Liver (tissue), 3 donors: ENCODE measurements at regions not wholly inside any gene's neighbourhood (a gene's known extent, or its start where the extent isn't known, plus 50 kb on each side); places are given as distances from the start of the nearest gene placed in this dataset.
"Not testable (repeated sequence)": the region's sequence is repeated elsewhere in the genome, so short reads cannot be mapped to it uniquely, and the experiment has no call there.

Source experiments
- CTCF ChIP-seq: fragments of 150-350 bp; IDR thresholded peaks from 2 replicates; pipeline ENCODE4 v1.5.1; 2017; ENCODE audit warnings: improper control_type of control experiment, low read depth, low read length; ENCODE audit not compliant: missing input control
- EGR1 ChIP-seq, 2 donors: IDR thresholded peaks; 2 replicates each; pipeline ENCODE4 v1.6.1; 2016 to 2018; ENCODE audit warnings: antibody characterized with exemption in 2 of 2, low read depth in 2 of 2
- JUND ChIP-seq, 2 donors: IDR thresholded peaks; 2 replicates each; pipeline ENCODE4 v1.6.1; 2016; ENCODE audit warnings: antibody characterized with exemption in 2 of 2
- MAX ChIP-seq: IDR thresholded peaks from 2 replicates; pipeline ENCODE4 v1.6.1; 2016; ENCODE audit warnings: antibody characterized with exemption
- REST ChIP-seq: IDR thresholded peaks from 2 replicates; pipeline ENCODE4 v1.6.1; 2016; ENCODE audit warnings: antibody characterized with exemption, mild to moderate bottlenecking
- SP1 ChIP-seq: IDR thresholded peaks from 2 replicates; pipeline ENCODE4 v1.6.1; 2018; ENCODE audit warnings: antibody characterized with exemption, mild to moderate bottlenecking
- TAF1 ChIP-seq: conservative IDR thresholded peaks from 2 replicates; pipeline ENCODE4 v1.6.1; 2016; ENCODE audit warnings: antibody characterized with exemption, mild to moderate bottlenecking
- ZBTB33 ChIP-seq: IDR thresholded peaks from 2 replicates; pipeline ENCODE4 v1.6.1; 2016; ENCODE audit warnings: antibody characterized with exemption
- donor health status: healthy.
- donor health status: healthy.

- TF ChIP-seq CTCF; REST; ZBTB33; JUND (IDR thresholded peaks at IDR 0.05); EGR1 (IDR thresholded peaks at IDR 0.05; ENCODE audit: low read depth in 2 of 2); MAX; TAF1; SP1: not testable (repeated sequence)
Measured at GRCh38 chr2:185275979-185276378, 462.6 kb upstream of the FSIP2 start.
